CD14-positive monocyte (primary cell): ENCODE measurements at regions not wholly inside any gene's neighbourhood (a gene's known extent, or its start where the extent isn't known, plus 50 kb on each side); places are given as distances from the start of the nearest gene placed in this dataset.

ENCODE experiments used
- DNase-seq, 3 donors: peaks; one replicate each; pipeline ENCODE4 v3.0.0-alpha.2; 2011 to 2022
- H2AFZ ChIP-seq: 2 replicates; pipeline ENCODE4 v1.6.0; 2012; ENCODE audit warnings: mild to moderate bottlenecking, low read depth, low read length, inconsistent platforms; ENCODE audit not compliant: insufficient read depth, poor library complexity, severe bottlenecking
- H3K27ac ChIP-seq, 2 donors: 1 replicate in 1 of 2; 2 replicates in 1 of 2; pipeline ENCODE4 v1.5.1; 2012 to 2013; ENCODE audit warnings: low read length in 2 of 2, control low read depth in 1 of 2, inconsistent platforms in 1 of 2, low read depth in 1 of 2, mild to moderate bottlenecking in 1 of 2
- H3K27me3 ChIP-seq, 2 donors: one replicate each; pipeline versions ENCODE4 v1.6.0 to v1.6.1; 2011 to 2013; ENCODE audit warnings: low read length in 2 of 2; ENCODE audit not compliant: control insufficient read depth in 2 of 2, insufficient read depth in 2 of 2
- H3K36me3 ChIP-seq, 2 donors: replicated peaks in 1 of 2; 1 replicate in 1 of 2; 2 replicates in 1 of 2; pipeline versions ENCODE4 v1.5.1 to v1.6.1; 2012 to 2013; ENCODE audit warnings: low read length in 2 of 2, control low read depth in 1 of 2, inconsistent platforms in 1 of 2, mild to moderate bottlenecking in 1 of 2; ENCODE audit not compliant: insufficient read depth in 2 of 2, control insufficient read depth in 1 of 2
- H3K4me1 ChIP-seq, 2 donors: 1 replicate in 1 of 2; 2 replicates in 1 of 2; pipeline versions ENCODE4 v1.5.1 to v1.6.1; 2012 to 2013; ENCODE audit warnings: low read length in 2 of 2, control low read depth in 1 of 2, inconsistent platforms in 1 of 2, mild to moderate bottlenecking in 1 of 2, moderate library complexity in 1 of 2; ENCODE audit not compliant: insufficient read depth in 2 of 2, control insufficient read depth in 1 of 2
- H3K4me2 ChIP-seq: replicated peaks from 2 replicates; pipeline ENCODE3; 2012; ENCODE audit warnings: low read length, moderate library complexity, mild to moderate bottlenecking; ENCODE audit not compliant: poor library complexity, severe bottlenecking; ENCODE audit errors: extremely low read depth
- H3K4me3 ChIP-seq, 3 experiments: fragments of 200-600 bp in 1 of 3; sonication (generic) in 1 of 3; replicated peaks in 1 of 3; 1 replicate in 2 of 3; 2 replicates in 1 of 3; pipeline ENCODE4 v1.5.1; 2011 to 2013; ENCODE audit warnings: low read length in 3 of 3, mild to moderate bottlenecking in 3 of 3, control low read depth in 2 of 3, low read depth in 2 of 3, inconsistent platforms in 1 of 3, moderate library complexity in 1 of 3
- H3K79me2 ChIP-seq: 2 replicates; pipeline ENCODE4 v1.6.0; 2012; ENCODE audit warnings: mild to moderate bottlenecking, control low read depth, inconsistent platforms, low read length, moderate library complexity; ENCODE audit not compliant: insufficient read depth
- H3K9ac ChIP-seq: 2 replicates; pipeline ENCODE4 v1.6.0; 2017; ENCODE audit warnings: low read length, mild to moderate bottlenecking; ENCODE audit not compliant: insufficient read depth, poor library complexity, severe bottlenecking
- H3K9me3 ChIP-seq, 2 donors: replicated peaks in 1 of 2; 1 replicate in 1 of 2; 2 replicates in 1 of 2; pipeline versions ENCODE4 v1.5.1 to v1.6.1; 2012 to 2013; ENCODE audit warnings: low read length in 2 of 2, control low read depth in 1 of 2; ENCODE audit not compliant: control insufficient read depth in 1 of 2, insufficient read depth in 1 of 2
- H4K20me1 ChIP-seq: 2 replicates; pipeline ENCODE4 v1.6.0; 2012; ENCODE audit warnings: mild to moderate bottlenecking, low read length, control low read depth, moderate library complexity; ENCODE audit not compliant: insufficient read depth
- H3K27ac Mint-ChIP-seq, 7 donors: one replicate each; pipeline ENCODE4 v1.8.0; 2020; ENCODE audit warnings: mild to moderate bottlenecking in 7 of 7, mixed read lengths in 7 of 7, moderate library complexity in 6 of 7, inconsistent platforms in 2 of 7
- H3K27me3 Mint-ChIP-seq, 3 donors: one replicate each; pipeline ENCODE4 v1.8.0; 2021 to 2022; ENCODE audit warnings: low read depth in 3 of 3, mild to moderate bottlenecking in 3 of 3, mixed read lengths in 3 of 3, moderate library complexity in 3 of 3, inconsistent platforms in 1 of 3
- H3K36me3 Mint-ChIP-seq, 2 donors: one replicate each; pipeline ENCODE4 v1.8.0; 2020; ENCODE audit warnings: mixed read lengths in 2 of 2, inconsistent platforms in 1 of 2, mild to moderate bottlenecking in 1 of 2
- H3K4me1 Mint-ChIP-seq: one replicate; pipeline ENCODE4 v1.8.0; 2020; ENCODE audit warnings: mild to moderate bottlenecking, mixed read lengths
- H3K4me3 Mint-ChIP-seq, 2 donors: one replicate each; pipeline ENCODE4 v1.8.0; 2020; ENCODE audit warnings: mild to moderate bottlenecking in 2 of 2, mixed read lengths in 2 of 2, moderate library complexity in 1 of 2
- H3K9me3 Mint-ChIP-seq, 7 donors: one replicate each; pipeline ENCODE4 v1.8.0; 2020 to 2022; ENCODE audit warnings: mixed read lengths in 7 of 7, mild to moderate bottlenecking in 6 of 7, moderate library complexity in 6 of 7, inconsistent platforms in 2 of 7
- CTCF ChIP-seq: fragments of 200-600 bp; IDR thresholded peaks from one replicate; pipeline ENCODE4 v1.8.0; 2022; ENCODE audit warnings: antibody characterized with exemption, mild to moderate bottlenecking
- WGBS: methylation state at CpG from one replicate; pipeline ENCODE4 v1.1.5; 2013; ENCODE audit warnings: missing lambda C conversion rate; ENCODE audit not compliant: insufficient coverage; 5-methylcytosine and 5-hydroxymethylcytosine counted together
- intact Hi-C, 2 donors: fragments of 100-400 bp; cut with micrococcal nuclease; formaldehyde crosslinking; loops; one replicate each; pipeline versions ENCODE4 v1.15.0 to v1.15.1; 2023

- Histone ChIP-seq H3K79me2 (no peaks in the 10 kb centered on the region), H3K9me3 (no peaks in the 10 kb centered on the region), H3K4me1 (peaks cover 18 to 19% of the 10 kb centered on the region in 2 donors), H3K27ac (no peak overlapping the region), H4K20me1 (no peaks in the 10 kb centered on the region), H3K36me3 (no peaks in the 10 kb centered on the region), H3K27me3 (no peaks in the 10 kb centered on the region), H3K9ac (no peak overlapping the region), H3K4me2 (no peak overlapping the region), H2AFZ (no peak overlapping the region), H3K4me3 (no peak overlapping the region)
- no CpG with 5 or more reads among the region's 3 CpGs for WGBS
- DNase-seq: no peak
- H3K27me3 Mint-ChIP-seq: peaks cover 2 to 8% (median 3%) of the 10 kb centered on the region in 3 donors
- H3K4me3 Mint-ChIP-seq: no peak overlapping the region
- peaks cover 0 to 2% (median 0%) of the 10 kb centered on the region in 7 donors for H3K9me3 Mint-ChIP-seq
- TF ChIP-seq CTCF: no peak
- intact Hi-C loops: loop anchor here in 1 of 2 donors (10.0 kb wide), 1 partner anchor 781 kb away; no protein-coding TSS in a partner anchor
- peaks cover 30% of the 10 kb centered on the region for H3K4me1 Mint-ChIP-seq
- H3K27ac Mint-ChIP-seq: no peak overlapping the region
- H3K36me3 Mint-ChIP-seq: peaks cover 0 to 2% of the 10 kb centered on the region in 2 donors
These were observed 156.5 kb upstream of the RMP24 start for GRCh38 chr18:35816003-35816402.

- peaks cover 2 to 8% (median 3%) of the 10 kb centered on the region in 3 donors for H3K27me3 Mint-ChIP-seq
- no peaks in the 10 kb centered on the region for H3K9me3 ChIP-seq
- H3K4me1 Mint-ChIP-seq: peaks cover 20% of the 10 kb centered on the region
- H3K27me3 ChIP-seq: no peaks in the 10 kb centered on the region
- H3K4me3 Mint-ChIP-seq: no peak overlapping the region
- H4K20me1 ChIP-seq: no peaks in the 10 kb centered on the region
- H3K9me3 Mint-ChIP-seq: peaks cover 0 to 2% (median 0%) of the 10 kb centered on the region in 7 donors
- no peaks in the 10 kb centered on the region for H3K79me2 ChIP-seq
- H2AFZ ChIP-seq: no peak overlapping the region
- no peaks in the 10 kb centered on the region for H3K36me3 Mint-ChIP-seq
- WGBS: 93% methylated on average over 10 of the region's 11 CpGs
- no peaks in the 10 kb centered on the region for H3K36me3 ChIP-seq
- intact Hi-C loops: loop anchor here in 1 of 2 donors (10.0 kb wide), 1 partner anchor 783 kb away; no protein-coding TSS in a partner anchor
- peaks cover 12 to 14% of the 10 kb centered on the region in 2 donors for H3K4me1 ChIP-seq
- no peak overlapping the region for H3K4me2 ChIP-seq
- H3K4me3 ChIP-seq: no peak overlapping the region
- no peak for DNase-seq
- H3K27ac Mint-ChIP-seq: no peak overlapping the region
- no peak for TF ChIP-seq CTCF
- H3K9ac ChIP-seq: no peak overlapping the region
- no peak overlapping the region for H3K27ac ChIP-seq
These were observed 154.7 kb upstream of the RMP24 start for GRCh38 chr18:35817604-35818352.
